HL-60 (cell line): ENCODE measurements at regions not wholly inside any gene's neighbourhood (a gene's known extent, or its start where the extent isn't known, plus 50 kb on each side); places are given as distances from the start of the nearest gene placed in this dataset.

Experiments used
- DNase-seq, 2 experiments: peaks; one replicate each; pipeline ENCODE4 v3.0.0-alpha.2; 2010 to 2020; ENCODE audit warnings: low read depth in 1 of 2, low spot score in 1 of 2
- H3K27ac ChIP-seq: fragments of 250-450 bp; sonication (Bioruptor Pico); replicated peaks from 2 replicates; pipeline ENCODE4 v1.5.1; 2020; ENCODE audit warnings: mild to moderate bottlenecking, moderate library complexity
- H3K27me3 ChIP-seq: fragments of 250-450 bp; sonication (Bioruptor Pico); 2 replicates; pipeline ENCODE4 v1.5.1; 2021; ENCODE audit warnings: mild to moderate bottlenecking, moderate library complexity; ENCODE audit not compliant: insufficient read depth, poor library complexity, severe bottlenecking
- H3K4me3 ChIP-seq: replicated peaks from 2 replicates; pipeline ENCODE4 v1.5.1; 2011; ENCODE audit warnings: mild to moderate bottlenecking, control low read depth, low read length; ENCODE audit not compliant: insufficient read depth
- CTCF ChIP-seq: IDR thresholded peaks from one replicate; pipeline ENCODE4 v1.5.1; 2011; ENCODE audit warnings: low read length, control low read depth, inconsistent platforms; ENCODE audit not compliant: insufficient read depth
- GABPA ChIP-seq: IDR thresholded peaks from 2 replicates; pipeline ENCODE4 v1.6.1; 2012; ENCODE audit warnings: low read depth
- POLR2AphosphoS5 ChIP-seq: IDR thresholded peaks from 2 replicates; pipeline ENCODE4 v1.6.1; 2012; ENCODE audit warnings: low read depth
- REST ChIP-seq: IDR thresholded peaks from 2 replicates; pipeline ENCODE4 v1.6.1; 2012; ENCODE audit warnings: low read depth; ENCODE audit not compliant: insufficient replicate concordance
- SPI1 ChIP-seq: IDR thresholded peaks from 2 replicates; pipeline ENCODE4 v1.6.1; 2012; ENCODE audit warnings: low read depth, mild to moderate bottlenecking, borderline replicate concordance

GRCh38 chr6:140872885-140873284 lies 1259.8 kb upstream of the GJE1 start:
- H3K27ac ChIP-seq: no peak overlapping the region
- TF ChIP-seq SPI1 (no peak), REST (no peak), GABPA (no peak), POLR2AphosphoS5 (no peak), CTCF (no peak)
- no peaks in the 10 kb centered on the region for H3K27me3 ChIP-seq
- H3K4me3 ChIP-seq: no peak overlapping the region
- no peak for DNase-seq

GRCh38 chr6:140871911-140872310 lies 1260.8 kb upstream of the GJE1 start:
- Histone ChIP-seq H3K27me3 (no peaks in the 10 kb centered on the region), H3K27ac (no peak overlapping the region), H3K4me3 (no peak overlapping the region)
- TF ChIP-seq POLR2AphosphoS5: no peak
- no peak for TF ChIP-seq CTCF
- TF ChIP-seq SPI1: no peak
- TF ChIP-seq REST: no peak
- TF ChIP-seq GABPA: no peak
- DNase-seq: no peak

- TF ChIP-seq CTCF (no peak), REST (no peak), GABPA (no peak), SPI1 (no peak), POLR2AphosphoS5 (no peak)
- no peak for DNase-seq
- Histone ChIP-seq H3K27me3 (no peaks in the 10 kb centered on the region), H3K27ac (no peak overlapping the region), H3K4me3 (no peak overlapping the region)
Observed at GRCh38 chr6:140867336-140867735, 1265.4 kb upstream of the GJE1 start.
